GM12878 (cell line): ENCODE measurements at regions not wholly inside any gene's neighbourhood (a gene's known extent, or its start where the extent isn't known, plus 50 kb on each side); places are given as distances from the start of the nearest gene placed in this dataset.

Experiments used
- ATAC-seq: fragments of 200-7000 bp; cut with Tn5 transposase; 3 replicates; pipeline ENCODE4 v1.9.1; 2020; ENCODE audit warnings: mild to moderate bottlenecking, moderate library complexity
- BruUV-seq: library from RNA; stranded (reverse); fragments of 400-500 nt; replicated peaks from 2 replicates; lab custom pipeline; 2021; lab: Mats Ljungman, UMichigan
- CTCF ChIA-PET: fragments of 300-600 bp; sonication (Branson Sonifier 250); formaldehyde crosslinking; extraction: SDS; loops from one replicate; lab custom pipeline; 2021; ENCODE audit warnings: inconsistent platforms; lab: Yijun Ruan, JAX
- POLR2A ChIA-PET: fragments of 350-600 bp; formaldehyde crosslinking; extraction: SDS; loops from one replicate; lab custom pipeline; 2021; ENCODE audit warnings: inconsistent platforms; lab: Charles Lee
- RAD21 ChIA-PET: fragments of 300-600 bp; sonication (Branson Sonifier 250); formaldehyde crosslinking; loops from one replicate; lab custom pipeline; 2023; ENCODE audit warnings: antibody characterized with exemption; ENCODE audit not compliant: unreplicated experiment; lab: Charles Lee
- SMC1A ChIA-PET: fragments of 300-600 bp; sonication (Branson Sonifier 250); formaldehyde crosslinking; loops from one replicate; lab custom pipeline; 2023; ENCODE audit not compliant: unreplicated experiment, uncharacterized antibody; lab: Charles Lee
- DNase-seq: peaks from one replicate; pipeline ENCODE4 v3.0.0-alpha.2; 2011; ENCODE audit warnings: low read depth, low spot score
- FAIRE-seq: peaks from 3 replicates; lab custom pipeline; 2011; peaks lifted over from hg19 to GRCh38; lab: Jason Lieb, UNC
- H2AFZ ChIP-seq: 2 replicates; pipeline ENCODE4 v1.6.0; 2011; ENCODE audit warnings: low read depth, low read length, control low read depth; ENCODE audit not compliant: control insufficient read depth
- H3K27ac ChIP-seq: 2 replicates; pipeline ENCODE4 v1.5.1; 2011; ENCODE audit warnings: control low read depth; ENCODE audit not compliant: control insufficient read depth, insufficient read depth
- H3K27me3 ChIP-seq, 2 experiments: replicated peaks in 1 of 2; 2 replicates each; pipeline versions ENCODE4 v1.6.0 to v1.6.1; 2011; ENCODE audit warnings: low read length in 1 of 2; ENCODE audit not compliant: control insufficient read depth in 2 of 2, insufficient read depth in 2 of 2
- H3K36me3 ChIP-seq, 2 experiments: 2 replicates each; pipeline ENCODE4 v1.5.1; 2011; ENCODE audit warnings: low read length in 1 of 2; ENCODE audit not compliant: control insufficient read depth in 2 of 2, insufficient read depth in 2 of 2
- H3K4me1 ChIP-seq: 2 replicates; pipeline ENCODE4 v1.6.1; 2011; ENCODE audit warnings: mild to moderate bottlenecking, low read length, moderate library complexity, mixed read lengths; ENCODE audit not compliant: control insufficient read depth, insufficient read depth
- H3K4me2 ChIP-seq: 2 replicates; pipeline ENCODE4 v1.6.0; 2011; ENCODE audit warnings: control low read depth; ENCODE audit not compliant: control insufficient read depth, insufficient read depth
- H3K4me3 ChIP-seq: fragments of 200-600 bp; sonication (generic); 2 replicates; pipeline ENCODE4 v1.5.1; 2016
- H3K79me2 ChIP-seq: 2 replicates; pipeline ENCODE4 v1.6.0; 2011; ENCODE audit warnings: low read length; ENCODE audit not compliant: control insufficient read depth, insufficient read depth
- H3K9ac ChIP-seq: 2 replicates; pipeline ENCODE4 v1.8.0; 2011; ENCODE audit warnings: low read length, control low read depth, mixed read lengths; ENCODE audit not compliant: control insufficient read depth, insufficient read depth
- H3K9me3 ChIP-seq: replicated peaks from 3 replicates; pipeline ENCODE4 v1.5.1; 2011; ENCODE audit warnings: mild to moderate bottlenecking, low read length; ENCODE audit not compliant: control insufficient read depth, insufficient read depth
- H4K20me1 ChIP-seq: 2 replicates; pipeline ENCODE4 v1.6.0; 2011; ENCODE audit not compliant: control insufficient read depth, insufficient read depth
- ATF7 ChIP-seq: fragments of 450-650 bp; IDR thresholded peaks from 2 replicates; pipeline ENCODE4 v1.6.1; 2016; ENCODE audit warnings: low read depth, mild to moderate bottlenecking
- BRCA1 ChIP-seq: IDR thresholded peaks from 2 replicates; pipeline ENCODE4 v1.6.1; 2011; ENCODE audit warnings: low read depth, low read length, improper control_type of control experiment
- CEBPB ChIP-seq, 2 experiments: fragments of 150-350 bp in 1 of 2; IDR thresholded peaks; 2 replicates each; pipeline ENCODE4 v1.6.1; 2012 to 2014; ENCODE audit warnings: low read depth in 2 of 2, low read length in 2 of 2, borderline replicate concordance in 1 of 2, inconsistent platforms in 1 of 2
- EED ChIP-seq: sonication (generic); IDR thresholded peaks from 2 replicates; pipeline ENCODE4 v1.6.1; 2016; ENCODE audit warnings: antibody characterized with exemption, low read depth
- ELK1 ChIP-seq: IDR thresholded peaks from 2 replicates; pipeline ENCODE4 v1.6.1; 2012; ENCODE audit warnings: low read depth, low read length, improper control_type of control experiment
- EP300 ChIP-seq, 2 experiments: fragments of 150-350 bp in 1 of 2; IDR thresholded peaks; 2 replicates each; pipeline ENCODE4 v1.6.1; 2011 to 2012; ENCODE audit warnings: low read depth in 2 of 2, low read length in 2 of 2, borderline replicate concordance in 1 of 2, improper control_type of control experiment in 1 of 2, inconsistent platforms in 1 of 2; ENCODE audit not compliant: control insufficient read depth in 1 of 2
- ETV6 ChIP-seq, 2 experiments: fragments of 450-650 bp in 1 of 2; IDR thresholded peaks in 1 of 2; conservative IDR thresholded peaks in 1 of 2; 2 replicates each; pipeline ENCODE4 v1.6.1; 2014; ENCODE audit warnings: antibody characterized with exemption in 1 of 2, borderline replicate concordance in 1 of 2, low read depth in 1 of 2, mild to moderate bottlenecking in 1 of 2, moderate library complexity in 1 of 2
- HDGF ChIP-seq: fragments of 450-650 bp; IDR thresholded peaks from 2 replicates; pipeline ENCODE4 v1.6.1; 2016; ENCODE audit warnings: antibody characterized with exemption
- IRF4 ChIP-seq: IDR thresholded peaks from 2 replicates; pipeline ENCODE4 v1.6.1; 2011; ENCODE audit warnings: low read depth, low read length
- KAT2A ChIP-seq: conservative IDR thresholded peaks from 2 replicates; pipeline ENCODE4 v1.6.1; 2011; ENCODE audit warnings: low read depth, low read length; ENCODE audit not compliant: control insufficient read depth
- MEF2A ChIP-seq: IDR thresholded peaks from 2 replicates; pipeline ENCODE4 v1.6.1; 2011; ENCODE audit warnings: low read depth, mild to moderate bottlenecking, low read length, moderate library complexity; ENCODE audit not compliant: insufficient read depth
- MTA2 ChIP-seq: fragments of 450-650 bp; IDR thresholded peaks from 2 replicates; pipeline ENCODE4 v1.6.1; 2016; ENCODE audit warnings: low read depth, mild to moderate bottlenecking, moderate library complexity
- MXI1 ChIP-seq: fragments of 150-350 bp; IDR thresholded peaks from 2 replicates; pipeline ENCODE4 v1.6.1; 2011; ENCODE audit warnings: low read depth, mild to moderate bottlenecking, inconsistent platforms, low read length, improper control_type of control experiment
- POLR2A ChIP-seq: IDR thresholded peaks from 2 replicates; pipeline ENCODE4 v1.6.1; 2011; ENCODE audit warnings: low read depth, mild to moderate bottlenecking, low read length
- RELA ChIP-seq: fragments of 450-650 bp; IDR thresholded peaks from 2 replicates; pipeline ENCODE4 v1.8.0; 2014; ENCODE audit warnings: borderline replicate concordance; ENCODE audit not compliant: partially characterized antibody
- TBL1XR1 ChIP-seq: IDR thresholded peaks from 2 replicates; pipeline ENCODE4 v1.6.1; 2012; ENCODE audit warnings: low read depth, low read length, improper control_type of control experiment
- USF1 ChIP-seq: IDR thresholded peaks from 2 replicates; pipeline ENCODE4 v1.6.1; 2011; ENCODE audit warnings: borderline replicate concordance, low read depth, mild to moderate bottlenecking, moderate library complexity, mixed read lengths, low read length; ENCODE audit not compliant: insufficient read depth; ENCODE audit errors: extremely low read length
- USF2 ChIP-seq: IDR thresholded peaks from 2 replicates; pipeline ENCODE4 v1.6.1; 2011; ENCODE audit warnings: low read depth, low read length, improper control_type of control experiment, borderline replicate concordance
- ZNF592 ChIP-seq: fragments of 450-650 bp; IDR thresholded peaks from 2 replicates; pipeline ENCODE4 v1.6.1; 2017; ENCODE audit warnings: mild to moderate bottlenecking, moderate library complexity
- WGBS: methylation state at CpG from one replicate; pipeline ENCODE4 v1.1.6; 2016; ENCODE audit warnings: low lambda C conversion rate; ENCODE audit not compliant: insufficient replicate concordance, insufficient coverage; ENCODE audit errors: missing lambda C conversion rate; 5-methylcytosine and 5-hydroxymethylcytosine counted together
- in situ Hi-C: fragments of 300-500 bp; cut with MboI; formaldehyde crosslinking; loops from 9 replicates; pipeline ENCODE4 v1.14.3; 2018; ENCODE audit warnings: mixed read lengths
- intact Hi-C: fragments of 100-400 bp; cut with micrococcal nuclease; formaldehyde crosslinking; loops from one replicate; pipeline ENCODE4 v1.14.2; 2022; ENCODE audit not compliant: unreplicated experiment

- H3K36me3 ChIP-seq, result no peaks in the 10 kb centered on the region
- intact Hi-C loops, result no loop called here
- ChIA-PET CTCF (no interaction called here), RAD21 (no interaction called here)
- BruUV-seq, result no TSS peak
- H3K79me2 ChIP-seq, result no peaks in the 10 kb centered on the region
- H3K9me3 ChIP-seq, result peaks cover 1% of the 10 kb centered on the region; the same call in 2 of the 3 replicates
- H3K4me1 ChIP-seq, result peaks cover 17% of the 10 kb centered on the region
- H3K4me2 ChIP-seq, result no peak overlapping the region
- no peak overlapping the region for H3K9ac ChIP-seq
- TF ChIP-seq USF2, result no peak
- TF ChIP-seq CEBPB (IDR thresholded peaks at IDR 0.05; ENCODE audit: borderline replicate concordance in 1 of 2, low read depth in 2 of 2, low read length in 2 of 2), result no peak
- no peak for TF ChIP-seq ZNF592
- no peak for TF ChIP-seq POLR2A
- no peak for TF ChIP-seq EP300 (IDR thresholded peaks at IDR 0.05; ENCODE audit: borderline replicate concordance in 1 of 2, control insufficient read depth in 1 of 2, low read depth in 2 of 2, low read length in 2 of 2)
- no peak for TF ChIP-seq MEF2A
- no peak for TF ChIP-seq MXI1
- TF ChIP-seq ATF7, result no peak
- TF ChIP-seq HDGF, result no peak
- TF ChIP-seq KAT2A, result no peak
- no peak for TF ChIP-seq IRF4
- no peak for TF ChIP-seq BRCA1
- TF ChIP-seq USF1, result no peak
- no peak for TF ChIP-seq ELK1
- no peak for TF ChIP-seq ETV6 (conservative IDR thresholded peaks at IDR 0.05 in 1 of 2, IDR thresholded peaks at IDR 0.05 in 1 of 2; ENCODE audit: borderline replicate concordance in 1 of 2, low read depth in 1 of 2)
- TF ChIP-seq TBL1XR1, result no peak
- TF ChIP-seq RELA, result no peak
- no peak for TF ChIP-seq MTA2
- no peak for TF ChIP-seq EED
- TF ChIP-seq, all 136 proteins: peak for 0
- ChIA-PET SMC1A (no interaction called here), POLR2A (no interaction called here)
- ATAC-seq (no peak), DNase-seq (no peak), FAIRE-seq (no peak)
- in situ Hi-C loops, result no loop called here
- WGBS, result 0% methylated on average over 1 of the region's 1 CpG
- no peak overlapping the region for H2AFZ ChIP-seq
- H3K4me3 ChIP-seq, result no peak overlapping the region
- H3K27me3 ChIP-seq, result no peaks in the 10 kb centered on the region; a peak in 1 of 4 replicates
- H4K20me1 ChIP-seq, result no peaks in the 10 kb centered on the region
- H3K27ac ChIP-seq, result no peak overlapping the region
Measured at GRCh38 chr20:40930561-40930960, 98.1 kb upstream of the TOP1 start.
